Keratinocyte (primary cell): ENCODE measurements at regions not wholly inside any gene's neighbourhood (a gene's known extent, or its start where the extent isn't known, plus 50 kb on each side); places are given as distances from the start of the nearest gene placed in this dataset.

ENCODE experiments used
- DNase-seq: peaks from one replicate; pipeline ENCODE4 v3.0.0-alpha.2; 2011; ENCODE audit warnings: low read depth, missing footprints, low spot score
- FAIRE-seq: peaks from 2 replicates; lab custom pipeline; 2011; peaks lifted over from hg19 to GRCh38; lab: Jason Lieb, UNC
- H2AFZ ChIP-seq: 2 replicates; pipeline ENCODE4 v1.6.0; 2012; ENCODE audit warnings: low read length, control low read depth, inconsistent platforms; ENCODE audit not compliant: control insufficient read depth
- H3K27ac ChIP-seq: 2 replicates; pipeline ENCODE4 v1.5.1; 2011; ENCODE audit warnings: low read length; ENCODE audit not compliant: control insufficient read depth, insufficient read depth
- H3K27me3 ChIP-seq: 3 replicates; pipeline ENCODE4 v1.6.0; 2011; ENCODE audit warnings: low read length; ENCODE audit not compliant: control insufficient read depth, insufficient read depth; ENCODE audit errors: extremely low read depth
- H3K36me3 ChIP-seq, 2 experiments: 2 replicates in 1 of 2; 3 replicates in 1 of 2; pipeline ENCODE4 v1.5.1; 2011; ENCODE audit warnings: low read length in 2 of 2, mild to moderate bottlenecking in 1 of 2; ENCODE audit not compliant: control insufficient read depth in 2 of 2, insufficient read depth in 2 of 2; ENCODE audit errors: extremely low read depth in 1 of 2
- H3K4me1 ChIP-seq: 3 replicates; pipeline ENCODE4 v1.5.1; 2011; ENCODE audit warnings: low read length; ENCODE audit not compliant: control insufficient read depth, insufficient read depth; ENCODE audit errors: extremely low read depth
- H3K4me2 ChIP-seq: 3 replicates; pipeline ENCODE4 v1.6.0; 2011; ENCODE audit warnings: low read depth, low read length; ENCODE audit not compliant: control insufficient read depth, insufficient read depth; ENCODE audit errors: extremely low read depth
- H3K4me3 ChIP-seq, 3 experiments: fragments of 200-600 bp in 1 of 3; sonication (generic) in 1 of 3; 2 replicates in 2 of 3; 3 replicates in 1 of 3; pipeline ENCODE4 v1.5.1; 2011 to 2016; ENCODE audit warnings: low read length in 3 of 3, mild to moderate bottlenecking in 3 of 3, control low read depth in 2 of 3, inconsistent platforms in 1 of 3, low read depth in 1 of 3, mixed read lengths in 1 of 3, mixed run types in 1 of 3, moderate library complexity in 1 of 3; ENCODE audit not compliant: control insufficient read depth in 2 of 3, insufficient read depth in 2 of 3; ENCODE audit errors: extremely low read depth in 1 of 3
- H3K79me2 ChIP-seq: 2 replicates; pipeline ENCODE4 v1.6.0; 2012; ENCODE audit warnings: low read length; ENCODE audit not compliant: control insufficient read depth, insufficient read depth
- H3K9ac ChIP-seq: 3 replicates; pipeline ENCODE4 v1.6.0; 2011; ENCODE audit warnings: low read length; ENCODE audit not compliant: control insufficient read depth, insufficient read depth; ENCODE audit errors: extremely low read depth
- H3K9me1 ChIP-seq: 3 replicates; pipeline ENCODE4 v1.6.0; 2011; ENCODE audit warnings: low read length; ENCODE audit not compliant: control insufficient read depth, insufficient read depth; ENCODE audit errors: extremely low read depth
- H3K9me3 ChIP-seq: 2 replicates; pipeline ENCODE4 v1.5.1; 2012; ENCODE audit warnings: low read depth, low read length; ENCODE audit not compliant: control insufficient read depth
- H4K20me1 ChIP-seq: 3 replicates; pipeline ENCODE4 v1.6.0; 2011; ENCODE audit warnings: low read length; ENCODE audit not compliant: control insufficient read depth, insufficient read depth; ENCODE audit errors: extremely low read depth
- EZH2 ChIP-seq: IDR thresholded peaks from one replicate; pipeline ENCODE4 v1.6.1; 2012; ENCODE audit warnings: inconsistent platforms, mild to moderate bottlenecking, low read length, moderate library complexity
- dilution Hi-C: fragments of 300-500 bp; cut with MboI; formaldehyde crosslinking; loops from one replicate; pipeline ENCODE4 v1.7.0; 2020; ENCODE audit warnings: low sequenced_read_pairs; ENCODE audit not compliant: extremely low pct_ligation_motif_present
- TF ChIP-seq, protein P1 (sequence below), 3 experiments: IDR thresholded peaks in 1 of 3; conservative IDR thresholded peaks in 1 of 3; optimal IDR thresholded peaks in 1 of 3; 2 replicates in 2 of 3; 3 replicates in 1 of 3; pipeline versions ENCODE3 to v1.5.1; 2011; ENCODE audit warnings: low read length in 3 of 3, mild to moderate bottlenecking in 3 of 3, moderate library complexity in 2 of 3, control low read depth in 1 of 3, inconsistent platforms in 1 of 3; ENCODE audit not compliant: insufficient read depth in 2 of 3; ENCODE audit errors: extremely low read depth in 1 of 3

DNA sequence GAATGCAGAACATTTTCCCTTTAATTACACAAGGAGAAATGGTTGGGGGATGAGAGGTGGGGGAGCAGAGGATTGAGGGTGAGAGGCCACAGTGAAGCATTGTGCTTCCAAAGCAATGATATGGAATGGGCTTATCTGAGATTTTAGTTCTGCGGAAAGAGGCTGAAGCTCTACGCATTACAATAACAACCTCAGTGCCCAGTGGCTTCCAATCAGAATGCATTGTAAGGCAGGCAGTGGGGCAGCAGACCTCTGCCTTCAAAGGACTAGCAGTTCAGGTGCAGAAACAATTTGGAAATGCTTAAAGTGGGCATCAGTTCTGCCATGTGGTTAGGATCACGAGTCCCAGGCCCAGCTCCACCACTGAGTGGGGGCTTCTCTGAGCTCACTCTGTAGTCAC lies 251.0 kb upstream of the ZMIZ1 start:
- no peak for FAIRE-seq
- no peaks in the 10 kb centered on the region for H3K9me3 ChIP-seq
- H3K36me3 ChIP-seq: no peaks in the 10 kb centered on the region
- no peak overlapping the region for H3K27ac ChIP-seq
- no peaks in the 10 kb centered on the region for H3K9me1 ChIP-seq
- no peak for TF ChIP-seq EZH2
- TF ChIP-seq, protein P1, sequence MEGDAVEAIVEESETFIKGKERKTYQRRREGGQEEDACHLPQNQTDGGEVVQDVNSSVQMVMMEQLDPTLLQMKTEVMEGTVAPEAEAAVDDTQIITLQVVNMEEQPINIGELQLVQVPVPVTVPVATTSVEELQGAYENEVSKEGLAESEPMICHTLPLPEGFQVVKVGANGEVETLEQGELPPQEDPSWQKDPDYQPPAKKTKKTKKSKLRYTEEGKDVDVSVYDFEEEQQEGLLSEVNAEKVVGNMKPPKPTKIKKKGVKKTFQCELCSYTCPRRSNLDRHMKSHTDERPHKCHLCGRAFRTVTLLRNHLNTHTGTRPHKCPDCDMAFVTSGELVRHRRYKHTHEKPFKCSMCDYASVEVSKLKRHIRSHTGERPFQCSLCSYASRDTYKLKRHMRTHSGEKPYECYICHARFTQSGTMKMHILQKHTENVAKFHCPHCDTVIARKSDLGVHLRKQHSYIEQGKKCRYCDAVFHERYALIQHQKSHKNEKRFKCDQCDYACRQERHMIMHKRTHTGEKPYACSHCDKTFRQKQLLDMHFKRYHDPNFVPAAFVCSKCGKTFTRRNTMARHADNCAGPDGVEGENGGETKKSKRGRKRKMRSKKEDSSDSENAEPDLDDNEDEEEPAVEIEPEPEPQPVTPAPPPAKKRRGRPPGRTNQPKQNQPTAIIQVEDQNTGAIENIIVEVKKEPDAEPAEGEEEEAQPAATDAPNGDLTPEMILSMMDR (optimal IDR thresholded peaks at IDR 0.05 in 1 of 3, IDR thresholded peaks at IDR 0.05 in 1 of 3, conservative IDR thresholded peaks at IDR 0.05 in 1 of 3; ENCODE audit: extremely low read depth in 1 of 3, insufficient read depth in 2 of 3, low read length in 3 of 3): no peak
- H3K79me2 ChIP-seq: no peaks in the 10 kb centered on the region
- no peaks in the 10 kb centered on the region for H3K4me1 ChIP-seq
- H2AFZ ChIP-seq: no peak overlapping the region
- H3K4me3 ChIP-seq: no peak overlapping the region
- no peaks in the 10 kb centered on the region for H4K20me1 ChIP-seq
- H3K4me2 ChIP-seq: no peak overlapping the region
- peaks cover 3% of the 10 kb centered on the region for H3K27me3 ChIP-seq
- no peak for DNase-seq
- no peak overlapping the region for H3K9ac ChIP-seq
- dilution Hi-C loops: no loop called here

DNA sequence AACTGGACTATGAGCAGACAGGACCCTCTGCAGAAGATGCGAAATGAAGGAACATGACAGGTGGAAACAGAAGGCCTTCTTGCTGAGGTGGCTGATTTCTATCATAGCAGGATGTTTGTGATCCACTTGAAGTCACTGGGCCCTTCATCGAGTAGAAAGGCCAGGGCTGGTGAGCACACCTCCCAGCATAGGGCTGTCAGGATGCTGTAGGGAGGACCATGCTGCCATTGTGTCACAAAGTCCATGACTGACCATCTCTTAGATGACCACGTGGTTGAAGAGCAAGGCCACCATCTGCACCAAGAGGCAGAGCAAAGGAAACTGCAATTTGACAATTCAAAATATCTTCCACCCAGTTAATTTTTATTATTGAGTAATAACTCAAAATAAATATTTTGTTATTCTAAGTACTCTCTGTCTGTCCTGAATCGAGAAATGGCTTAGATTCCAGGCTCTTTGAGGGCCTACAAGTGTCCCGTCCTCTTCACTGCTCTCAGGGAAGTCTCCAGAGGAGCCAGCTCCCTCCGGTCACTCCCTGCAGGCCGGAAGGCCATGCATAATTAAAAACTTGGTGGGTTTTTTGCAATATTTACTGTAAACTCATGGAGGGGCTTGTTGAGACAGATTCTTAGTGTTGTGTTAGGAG lies 249.3 kb upstream of the ZMIZ1 start:
- FAIRE-seq (no peak), DNase-seq (no peak)
- Histone ChIP-seq H3K9me1 (no peaks in the 10 kb centered on the region), H3K4me2 (no peak overlapping the region), H3K36me3 (no peaks in the 10 kb centered on the region), H3K9me3 (no peaks in the 10 kb centered on the region), H2AFZ (no peak overlapping the region), H3K4me3 (no peak overlapping the region), H3K27me3 (peaks cover 3% of the 10 kb centered on the region), H3K27ac (no peak overlapping the region), H3K4me1 (no peaks in the 10 kb centered on the region), H4K20me1 (no peaks in the 10 kb centered on the region), H3K79me2 (no peaks in the 10 kb centered on the region), H3K9ac (no peak overlapping the region)
- TF ChIP-seq, protein P1 (optimal IDR thresholded peaks at IDR 0.05 in 1 of 3, IDR thresholded peaks at IDR 0.05 in 1 of 3, conservative IDR thresholded peaks at IDR 0.05 in 1 of 3; ENCODE audit: extremely low read depth in 1 of 3, insufficient read depth in 2 of 3, low read length in 3 of 3): no peak
- no peak for TF ChIP-seq EZH2
- dilution Hi-C loops: no loop called here
